ENCODE measurements at regions not wholly inside any gene's neighbourhood (a gene's known extent, or its start where the extent isn't known, plus 50 kb on each side); places are given as distances from the start of the nearest gene placed in this dataset.

GRCh38 chr5:103371046-103371607, 112.6 kb downstream of the MACIR start:
- Histone ChIP-seq H4K5ac (ENCODE audit: insufficient read length, low read depth, low read length) (no peak overlapping the region), H3K4me1 (replicated peaks in 1 of 4; ENCODE audit: control insufficient read depth in 3 of 4, insufficient read depth in 4 of 4, low read length in 3 of 4) (peaks cover 0 to 7% (median 0%) of the 10 kb centered on the region in 4 experiments; a peak in 4 of 7 replicates), H3K36me3 (ENCODE audit: control insufficient read depth in 2 of 4, insufficient read depth in 4 of 4, low read length in 3 of 4) (no peaks in the 10 kb centered on the region), H3K9me3 (ENCODE audit: insufficient read depth in 2 of 2, low read depth in 1 of 2, low read length in 1 of 2) (no peaks in the 10 kb centered on the region), H3K79me1 (ENCODE audit: low read depth, low read length) (no peaks in the 10 kb centered on the region), H4K20me1 (replicated peaks in 1 of 2; ENCODE audit: control insufficient read depth in 1 of 2, insufficient read depth in 2 of 2, low read length in 2 of 2) (no peaks in the 10 kb centered on the region), H3K79me2 (ENCODE audit: control insufficient read depth in 1 of 2, insufficient read depth in 2 of 2, low read length in 2 of 2) (no peaks in the 10 kb centered on the region), H2AFZ (ENCODE audit: low read length) (no peak overlapping the region), H3K27ac (ENCODE audit: low read depth, low read length) (no peak overlapping the region), H3K23me2 (ENCODE audit: low read depth, low read length) (no peaks in the 10 kb centered on the region; the same call in 1 of the 2 replicates), H4K8ac (ENCODE audit: extremely low read depth, insufficient read depth, low read length) (no peak overlapping the region), H3K14ac (ENCODE audit: insufficient read length) (no peak overlapping the region), H4K91ac (replicated peaks; ENCODE audit: insufficient read length, low read length) (no peak overlapping the region), H3K4me2 (ENCODE audit: insufficient read depth in 1 of 2, low read depth in 2 of 2, low read length in 2 of 2) (no peak overlapping the region), H3K27me3 (replicated peaks in 1 of 4; ENCODE audit: control insufficient read depth in 3 of 4, extremely low read depth in 1 of 4, insufficient read depth in 3 of 4, low read length in 3 of 4) (no peaks in the 10 kb centered on the region; a peak in 1 of 7 replicates), H3K4me3 (ENCODE audit: extremely low read depth in 1 of 4, insufficient read depth in 2 of 4, low read depth in 3 of 4, low read length in 4 of 4) (no peak overlapping the region), H3K23ac (ENCODE audit: insufficient read length) (no peak overlapping the region), H2BK12ac (ENCODE audit: low read depth, low read length) (no peak overlapping the region), H2AK5ac (ENCODE audit: low read depth, low read length) (no peak overlapping the region), H3K9ac (replicated peaks in 1 of 4; ENCODE audit: extremely low read depth in 1 of 4, low read depth in 3 of 4, low read length in 3 of 4) (no peak overlapping the region), H3K56ac (replicated peaks; ENCODE audit: insufficient read length, low read depth, low read length) (no peak overlapping the region), H3K4ac (replicated peaks; ENCODE audit: insufficient read length, low read depth, low read length) (no peak overlapping the region), H2BK5ac (ENCODE audit: low read depth, low read length) (no peak overlapping the region), H2BK120ac (replicated peaks; ENCODE audit: low read depth, low read length) (no peak overlapping the region), H2BK20ac (ENCODE audit: low read length) (no peak overlapping the region), H2BK15ac (ENCODE audit: low read length) (no peak overlapping the region), H3K18ac (ENCODE audit: extremely low read depth, low read length) (no peak overlapping the region)
- 89% methylated on average over 2 of the region's 2 CpGs; no CpG with 5 or more reads in 1 of the 2 experiments for WGBS, 2 experiments (ENCODE audit: extremely low coverage in 1 of 2, insufficient coverage in 1 of 2, insufficient read length in 1 of 2, insufficient replicate concordance in 2 of 2, low coverage in 1 of 2, low lambda C conversion rate in 2 of 2, missing lambda C conversion rate in 1 of 2)
- ChIA-PET POLR2A (ENCODE audit: partially characterized antibody) (no interaction called here), CTCF (ENCODE audit: partially characterized antibody) (interaction anchor here (1.8 kb wide), 1 partner anchor 72 kb away, joined by 3 read pairs; no protein-coding TSS in a partner anchor)
- FAIRE-seq (no peak), DNase-seq (ENCODE audit: low read depth in 1 of 2, low spot score in 2 of 2) (no peak)
- no peak for TF ChIP-seq E2F6 (IDR thresholded peaks at IDR 0.05)
- TF ChIP-seq MAX (IDR thresholded peaks at IDR 0.05) = no peak
- TF ChIP-seq CHD2 (IDR thresholded peaks at IDR 0.05; ENCODE audit: low read length) = no peak
- no peak for TF ChIP-seq NANOG (IDR thresholded peaks at IDR 0.05; ENCODE audit: insufficient read depth, low read depth, low read length, poor library complexity, severe bottlenecking)
- no peak for TF ChIP-seq BACH1 (IDR thresholded peaks at IDR 0.05; ENCODE audit: low read length)
- TF ChIP-seq GABPA (IDR thresholded peaks at IDR 0.05; ENCODE audit: borderline replicate concordance, insufficient read depth, low read length) = no peak
- no peak for TF ChIP-seq HDAC2 (IDR thresholded peaks at IDR 0.05; ENCODE audit: borderline replicate concordance in 1 of 2, low read depth in 2 of 2, low read length in 2 of 2)
- no peak for TF ChIP-seq EP300 (IDR thresholded peaks at IDR 0.05; ENCODE audit: borderline replicate concordance in 1 of 2, low read depth in 2 of 2, low read length in 2 of 2)
- TF ChIP-seq JUND (IDR thresholded peaks at IDR 0.05; ENCODE audit: low read length) = no peak
- TF ChIP-seq ATF2 (IDR thresholded peaks at IDR 0.05; ENCODE audit: low read length) = no peak
